SK-N-SH treated with all-trans-retinoic acid at 6 μM for 48 hours (cell line): ENCODE measurements at regions not wholly inside any gene's neighbourhood (a gene's known extent, or its start where the extent isn't known, plus 50 kb on each side); places are given as distances from the start of the nearest gene placed in this dataset.

ENCODE experiments used
- ATAC-seq: fragments of 200-7000 bp; cut with Tn5 transposase; 3 replicates; pipeline ENCODE4 v1.9.1; 2020; ENCODE audit warnings: mild to moderate bottlenecking, moderate library complexity
- ARNTL ChIP-seq: fragments of 450-650 bp; formaldehyde crosslinking; IDR thresholded peaks from 2 replicates; pipeline ENCODE4 v1.5.0; 2020; ENCODE audit warnings: low read depth, mild to moderate bottlenecking, moderate library complexity, borderline replicate concordance
- BACH2 ChIP-seq: fragments of 250-450 bp; sonication (Bioruptor Pico); IDR thresholded peaks from 2 replicates; pipeline ENCODE4 v1.9.0; 2021; ENCODE audit warnings: mild to moderate bottlenecking, borderline replicate concordance
- CREB5 ChIP-seq: fragments of 250-450 bp; sonication (Bioruptor Pico); IDR thresholded peaks from 2 replicates; pipeline ENCODE4 v1.5.1; 2020; ENCODE audit warnings: low read depth, mild to moderate bottlenecking, moderate library complexity
- GLIS3 ChIP-seq: fragments of 250-450 bp; sonication (Bioruptor Pico); IDR thresholded peaks from 2 replicates; pipeline ENCODE4 v1.5.0; 2020; ENCODE audit warnings: mild to moderate bottlenecking, moderate library complexity
- ISL1 ChIP-seq: fragments of 250-450 bp; sonication (Bioruptor Pico); IDR thresholded peaks from 2 replicates; pipeline ENCODE4 v2.1.2; 2022; ENCODE audit warnings: mild to moderate bottlenecking, moderate library complexity
- OSR1 ChIP-seq: fragments of 250-450 bp; sonication (Bioruptor Pico); IDR thresholded peaks from 2 replicates; pipeline ENCODE4 v1.8.0; 2022; ENCODE audit warnings: moderate library complexity, mild to moderate bottlenecking, inconsistent platforms
- PATZ1 ChIP-seq: fragments of 250-450 bp; sonication (Bioruptor Pico); IDR thresholded peaks from 2 replicates; pipeline ENCODE4 v1.8.0; 2020; ENCODE audit warnings: mild to moderate bottlenecking, moderate library complexity, borderline replicate concordance
- POU6F1 ChIP-seq: fragments of 250-450 bp; sonication (Bioruptor Pico); IDR thresholded peaks from 2 replicates; pipeline ENCODE4 v1.8.0; 2021; ENCODE audit warnings: low read depth, mild to moderate bottlenecking, moderate library complexity, borderline replicate concordance
- RARB ChIP-seq: fragments of 250-450 bp; sonication (Bioruptor Pico); IDR thresholded peaks from 2 replicates; pipeline ENCODE4 v1.8.0; 2021; ENCODE audit warnings: mild to moderate bottlenecking, moderate library complexity
- SNAI2 ChIP-seq: fragments of 250-450 bp; sonication (Bioruptor Pico); IDR thresholded peaks from 2 replicates; pipeline ENCODE4 v1.5.0; 2020; ENCODE audit warnings: mild to moderate bottlenecking, moderate library complexity
- TOX ChIP-seq: fragments of 250-450 bp; sonication (Bioruptor Pico); IDR thresholded peaks from 2 replicates; pipeline ENCODE4 v1.8.0; 2021; ENCODE audit warnings: mild to moderate bottlenecking, moderate library complexity, borderline replicate concordance
- TSHZ2 ChIP-seq: fragments of 250-450 bp; sonication (Bioruptor Pico); IDR thresholded peaks from 2 replicates; pipeline ENCODE4 v1.5.0; 2020; ENCODE audit warnings: mild to moderate bottlenecking, moderate library complexity
- ZC3H10 ChIP-seq: fragments of 250-450 bp; sonication (Bioruptor Pico); IDR thresholded peaks from 2 replicates; pipeline ENCODE4 v1.5.1; 2021; ENCODE audit warnings: mild to moderate bottlenecking, moderate library complexity
- ZFP3 ChIP-seq: fragments of 250-450 bp; sonication (Bioruptor Pico); IDR thresholded peaks from 2 replicates; pipeline ENCODE4 v1.5.0; 2020; ENCODE audit warnings: mild to moderate bottlenecking, moderate library complexity
- ZFP30 ChIP-seq: fragments of 450-650 bp; formaldehyde crosslinking; IDR thresholded peaks from 2 replicates; pipeline ENCODE4 v1.5.0; 2022; ENCODE audit warnings: mild to moderate bottlenecking, moderate library complexity
- ZNF8 ChIP-seq: fragments of 450-650 bp; formaldehyde crosslinking; IDR thresholded peaks from 2 replicates; pipeline ENCODE4 v1.5.0; 2020; ENCODE audit warnings: mild to moderate bottlenecking, moderate library complexity

GRCh38 chr11:121755191-121755590 lies 302.4 kb upstream of the SORL1-AS1 start (continued):
- TF ChIP-seq ZC3H10 (no peak), ISL1 (no peak), GLIS3 (no peak), ARNTL (no peak)

- TF ChIP-seq CREB5 (CRISPR knock-in tag) (no peak), ZC3H10 (no peak), ZFP30 (CRISPR knock-in tag) (no peak), POU6F1 (no peak)
- ATAC-seq = no peak
Measured at GRCh38 chr11:121754598-121754997, 301.8 kb upstream of the SORL1-AS1 start.

- no peak for ATAC-seq
Measured at GRCh38 chr11:121749691-121750090, 296.9 kb upstream of the SORL1-AS1 start.

GRCh38 chr11:121748068-121748467 lies 295.3 kb upstream of the SORL1-AS1 start:
- no peak for TF ChIP-seq PATZ1
- no peak for TF ChIP-seq SNAI2
- TF ChIP-seq RARB (CRISPR knock-in tag) = no peak
- no peak for TF ChIP-seq BACH2 (CRISPR knock-in tag)
- TF ChIP-seq TSHZ2 (CRISPR knock-in tag) = no peak
- TF ChIP-seq ZFP30 (CRISPR knock-in tag) = no peak
- no peak for ATAC-seq

More at GRCh38 chr11:121749691-121750090, 296.9 kb upstream of the SORL1-AS1 start:
- TF ChIP-seq TOX (no peak), ZC3H10 (no peak), ISL1 (no peak), PATZ1 (no peak)

GRCh38 chr11:121743285-121743684 lies 290.5 kb upstream of the SORL1-AS1 start:
- ATAC-seq = no peak
- TF ChIP-seq ZFP3 (no peak), ARNTL (no peak), OSR1 (no peak), ZNF8 (no peak), ZFP30 (CRISPR knock-in tag) (no peak), RARB (CRISPR knock-in tag) (no peak), CREB5 (CRISPR knock-in tag) (no peak)
